Type B pancreatic cell (in vitro differentiated cells): ENCODE measurements at regions not wholly inside any gene's neighbourhood (a gene's known extent, or its start where the extent isn't known, plus 50 kb on each side); places are given as distances from the start of the nearest gene placed in this dataset.

Experiments used
- DNase-seq: peaks from one replicate; pipeline ENCODE4 v3.0.0; 2021; ENCODE audit warnings: mixed read lengths; ENCODE audit not compliant: unreplicated experiment; ENCODE audit errors: extremely low spot score
- H3K27ac Mint-ChIP-seq: 2 replicates; pipeline ENCODE4 v1.8.0; 2021; ENCODE audit warnings: mild to moderate bottlenecking, mixed read lengths
- H3K27me3 Mint-ChIP-seq: 2 replicates; pipeline ENCODE4 v1.8.0; 2021; ENCODE audit warnings: mixed read lengths
- H3K36me3 Mint-ChIP-seq: 2 replicates; pipeline ENCODE4 v1.8.0; 2021; ENCODE audit warnings: mixed read lengths
- H3K4me1 Mint-ChIP-seq: one replicate; pipeline ENCODE4 v1.8.0; 2021; ENCODE audit warnings: mixed read lengths; ENCODE audit not compliant: unreplicated experiment
- H3K4me3 Mint-ChIP-seq: 2 replicates; pipeline ENCODE4 v1.8.0; 2021; ENCODE audit warnings: mild to moderate bottlenecking, mixed read lengths
- H3K9me3 Mint-ChIP-seq: 2 replicates; pipeline ENCODE4 v1.8.0; 2021; ENCODE audit warnings: mixed read lengths
- CTCF ChIP-seq: fragments of 200-600 bp; sonication (generic); conservative IDR thresholded peaks from 2 replicates; pipeline ENCODE4 v1.5.0; 2021; ENCODE audit warnings: antibody characterized with exemption, mild to moderate bottlenecking

- Mint-ChIP-seq H3K27me3 (peaks cover 7% of the 10 kb centered on the region), H3K4me1 (no peaks in the 10 kb centered on the region), H3K9me3 (no peaks in the 10 kb centered on the region), H3K36me3 (no peaks in the 10 kb centered on the region), H3K27ac (no peak overlapping the region), H3K4me3 (no peak overlapping the region)
- no peak for DNase-seq
- TF ChIP-seq CTCF: peak; percentile 57
Observed at GRCh38 chr6:21522797-21523456, 70.6 kb upstream of the SOX4 start.

GRCh38 chr6:21523652-21524051 is 69.9 kb upstream of the SOX4 start:
- H3K36me3 Mint-ChIP-seq: no peaks in the 10 kb centered on the region
- no peak overlapping the region for H3K27ac Mint-ChIP-seq
- H3K9me3 Mint-ChIP-seq: no peaks in the 10 kb centered on the region
- H3K4me1 Mint-ChIP-seq: no peaks in the 10 kb centered on the region
- peaks cover 7% of the 10 kb centered on the region for H3K27me3 Mint-ChIP-seq
- TF ChIP-seq CTCF: no peak
- no peak for DNase-seq
- no peak overlapping the region for H3K4me3 Mint-ChIP-seq

- no peak for TF ChIP-seq CTCF
- Mint-ChIP-seq H3K4me1 (no peaks in the 10 kb centered on the region), H3K36me3 (no peaks in the 10 kb centered on the region), H3K27ac (no peak overlapping the region), H3K27me3 (peaks cover 7% of the 10 kb centered on the region), H3K4me3 (no peak overlapping the region), H3K9me3 (no peaks in the 10 kb centered on the region)
- DNase-seq: no peak
Observed at GRCh38 chr6:21524201-21524600, 69.3 kb upstream of the SOX4 start.

- no peak for TF ChIP-seq CTCF
- no peaks in the 10 kb centered on the region for H3K4me1 Mint-ChIP-seq
- no peaks in the 10 kb centered on the region for H3K9me3 Mint-ChIP-seq
- no peaks in the 10 kb centered on the region for H3K36me3 Mint-ChIP-seq
- H3K27ac Mint-ChIP-seq: no peak overlapping the region
- no peak for DNase-seq
- no peak overlapping the region for H3K4me3 Mint-ChIP-seq
- H3K27me3 Mint-ChIP-seq: peaks cover 4% of the 10 kb centered on the region
Observed at GRCh38 chr6:21526974-21527373, 66.6 kb upstream of the SOX4 start.

GRCh38 chr6:21527731-21528130 is 65.8 kb upstream of the SOX4 start:
- Mint-ChIP-seq H3K4me1 (no peaks in the 10 kb centered on the region), H3K4me3 (no peak overlapping the region), H3K27ac (no peak overlapping the region), H3K27me3 (peaks cover 4% of the 10 kb centered on the region), H3K36me3 (no peaks in the 10 kb centered on the region), H3K9me3 (no peaks in the 10 kb centered on the region)
- TF ChIP-seq CTCF: no peak
- no peak for DNase-seq

GRCh38 chr6:21529431-21529830 is 64.1 kb upstream of the SOX4 start:
- H3K4me1 Mint-ChIP-seq: no peaks in the 10 kb centered on the region
- no peaks in the 10 kb centered on the region for H3K9me3 Mint-ChIP-seq
- H3K4me3 Mint-ChIP-seq: no peak overlapping the region
- no peak for DNase-seq
- TF ChIP-seq CTCF: no peak
- H3K36me3 Mint-ChIP-seq: no peaks in the 10 kb centered on the region
- H3K27ac Mint-ChIP-seq: no peak overlapping the region
- no peaks in the 10 kb centered on the region for H3K27me3 Mint-ChIP-seq
